Ramos (cell line): ENCODE measurements at regions not wholly inside any gene's neighbourhood (a gene's known extent, or its start where the extent isn't known, plus 50 kb on each side); places are given as distances from the start of the nearest gene placed in this dataset.
"Not testable (repeated sequence)": the region's sequence is repeated elsewhere in the genome, so short reads cannot be mapped to it uniquely, and the experiment has no call there.

Source experiments
- in situ Hi-C: fragments of 300-500 bp; cut with MboI; formaldehyde crosslinking; loops from one replicate; pipeline ENCODE4 v1.14.3; 2022; ENCODE audit warnings: low sequenced_read_pairs; ENCODE audit not compliant: unreplicated experiment

GRCh38 chr10:128178302-128178958 lies 52.2 kb upstream of the MKI67 start:
- in situ Hi-C loops: no loop called here

- in situ Hi-C loops: no loop called here
Observed at GRCh38 chr10:128180843-128181242, 54.6 kb upstream of the MKI67 start.

GRCh38 chr10:128185627-128186026 lies 59.4 kb upstream of the MKI67 start:
- in situ Hi-C loops: no loop called here

GRCh38 chr10:128186959-128187787 lies 61.0 kb upstream of the MKI67 start:
- in situ Hi-C loops: no loop called here

- in situ Hi-C loops: no loop called here
Observed at GRCh38 chr10:128187788-128188185, 61.6 kb upstream of the MKI67 start.

GRCh38 chr10:128189176-128189575 lies 63.0 kb upstream of the MKI67 start:
- in situ Hi-C loops: no loop called here

GRCh38 chr10:128191847-128192246 lies 65.6 kb upstream of the MKI67 start:
- in situ Hi-C loops: no loop called here

- in situ Hi-C loops: not testable (repeated sequence)
Observed at GRCh38 chr10:128201826-128202225, 75.6 kb upstream of the MKI67 start.

GRCh38 chr10:128203028-128203427 lies 76.8 kb upstream of the MKI67 start:
- in situ Hi-C loops: no loop called here

GRCh38 chr10:128205591-128205990 lies 79.4 kb upstream of the MKI67 start:
- in situ Hi-C loops: not testable (repeated sequence)

GRCh38 chr10:128206676-128207075 lies 80.5 kb upstream of the MKI67 start:
- in situ Hi-C loops: no loop called here

- in situ Hi-C loops: no loop called here
Observed at GRCh38 chr10:128209862-128210214, 83.6 kb upstream of the MKI67 start.

- in situ Hi-C loops: no loop called here
Observed at GRCh38 chr10:128210215-128211063, 84.2 kb upstream of the MKI67 start.

GRCh38 chr10:128211064-128211504 lies 84.9 kb upstream of the MKI67 start:
- in situ Hi-C loops: no loop called here

GRCh38 chr10:128211953-128212727 lies 85.9 kb upstream of the MKI67 start:
- in situ Hi-C loops: no loop called here

- in situ Hi-C loops: no loop called here
Observed at GRCh38 chr10:128213156-128213555, 86.9 kb upstream of the MKI67 start.

GRCh38 chr10:128215733-128216132 lies 89.5 kb upstream of the MKI67 start:
- in situ Hi-C loops: no loop called here

GRCh38 chr10:128217136-128217535 lies 90.9 kb upstream of the MKI67 start:
- in situ Hi-C loops: no loop called here

- in situ Hi-C loops: no loop called here
Observed at GRCh38 chr10:128218161-128218560, 91.9 kb upstream of the MKI67 start.

- in situ Hi-C loops: no loop called here
Observed at GRCh38 chr10:128219295-128219694, 93.1 kb upstream of the MKI67 start.
